ENCODE measurements at regions not wholly inside any gene's neighbourhood (a gene's known extent, or its start where the extent isn't known, plus 50 kb on each side); places are given as distances from the start of the nearest gene placed in this dataset.
A peak's percentile ranks its signal among the peaks of the same experiment; 100 is the strongest.

DNA sequence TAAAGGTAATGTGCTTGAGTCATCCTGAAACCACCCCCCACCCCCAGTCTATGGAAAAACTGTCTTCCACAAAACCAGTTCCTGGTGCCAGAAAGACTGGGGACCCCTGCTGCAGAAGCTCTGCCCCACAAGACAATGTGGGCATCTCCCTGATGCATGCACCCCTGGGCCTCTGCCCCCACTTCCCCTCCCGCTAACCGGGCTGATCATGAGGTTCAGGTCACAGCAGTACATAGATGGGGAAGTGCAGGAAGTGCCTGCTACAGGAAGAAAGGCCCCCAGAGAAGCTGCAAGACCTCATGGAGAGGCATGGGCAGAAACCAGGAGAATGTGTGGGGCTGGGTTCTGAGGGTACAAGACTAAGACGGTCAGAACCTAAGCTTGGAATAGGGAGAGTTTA is 243.4 kb upstream of the ID2 start:
- no peak overlapping the region for H3K4me3 ChIP-seq
- DNase-seq (peak in 1 of 2 donors; percentile 25), ATAC-seq (no peak)
- no peaks in the 10 kb centered on the region for H3K9me3 ChIP-seq
- intact Hi-C loops (cut with DNase I; ENCODE audit: low total_unique reads) (loop anchor here (5.0 kb wide), 1 partner anchor 869 kb away; no protein-coding TSS in a partner anchor), in situ Hi-C loops (cut with MboI; ENCODE audit: low sequenced_read_pairs in 4 of 4) (no loop called here)
- TF ChIP-seq CTCF (IDR thresholded peaks at IDR 0.05 in 4 of 5, conservative IDR thresholded peaks at IDR 0.05 in 1 of 5) = no peak
- no peak for TF ChIP-seq POLR2A (IDR thresholded peaks at IDR 0.05)
- H3K27me3 ChIP-seq = no peaks in the 10 kb centered on the region
- peaks cover 0 to 4% of the 10 kb centered on the region in 2 donors for H3K4me1 ChIP-seq
- no peaks in the 10 kb centered on the region for H3K36me3 ChIP-seq
- H3K27ac ChIP-seq = no peak overlapping the region

DNA sequence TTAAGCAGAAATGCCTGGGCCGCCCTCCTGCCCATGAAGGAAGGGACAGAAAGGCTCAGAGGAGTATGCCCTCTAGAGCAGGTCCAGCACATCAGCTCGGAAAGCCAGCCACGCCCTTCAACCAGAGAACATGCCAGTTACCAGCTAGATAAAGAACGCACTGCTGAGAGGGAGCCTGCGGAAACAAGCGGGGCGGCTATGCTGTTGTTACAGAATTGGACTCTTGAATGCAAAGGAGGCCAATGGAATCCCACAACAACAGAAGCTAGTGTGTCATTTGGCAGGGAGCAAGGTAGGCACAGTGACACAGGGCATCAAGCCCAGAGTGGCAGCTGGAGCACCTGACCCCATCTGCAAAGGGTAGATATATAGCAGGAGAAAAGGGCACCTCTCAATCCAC is 242.9 kb upstream of the ID2 start:
- intact Hi-C loops (cut with DNase I; ENCODE audit: low total_unique reads) = loop anchor here (5.0 kb wide), 1 partner anchor 868 kb away; no protein-coding TSS in a partner anchor
- no peak for DNase-seq

DNA sequence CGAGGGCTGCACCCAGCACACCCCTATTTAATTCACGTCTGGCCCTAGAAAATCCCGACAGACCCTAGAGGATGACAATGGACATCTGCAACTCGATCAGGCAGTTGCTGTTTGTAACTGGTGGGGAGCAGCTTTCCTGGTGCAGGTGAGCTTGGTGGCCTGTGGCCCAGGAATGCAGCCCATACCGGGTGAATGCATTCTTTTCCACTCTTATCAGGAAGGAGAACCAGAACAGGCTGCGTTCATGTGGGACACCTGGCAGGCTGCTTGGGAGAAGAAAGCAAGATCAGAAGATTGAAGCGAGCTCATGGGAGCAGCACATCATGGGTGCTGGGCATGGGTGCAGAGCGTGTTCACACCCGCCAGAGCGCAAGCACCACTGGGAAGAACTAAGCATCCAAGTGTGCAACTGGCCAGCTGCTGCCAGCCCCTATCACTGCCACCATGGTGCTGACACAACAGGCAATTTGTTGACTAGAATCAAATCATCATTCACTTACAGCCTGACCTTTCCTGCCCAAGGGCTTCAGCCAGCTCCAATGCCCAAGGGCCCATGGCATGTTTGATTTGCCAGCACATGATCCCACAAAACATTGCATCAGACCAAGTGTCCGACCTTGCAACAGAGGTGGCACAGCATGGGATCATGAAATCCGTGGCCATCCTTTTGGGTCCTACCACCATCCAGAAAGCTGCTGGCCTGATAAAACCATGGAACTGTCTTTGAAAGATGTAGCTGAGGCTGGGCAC is 241.7 kb upstream of the ID2 start:
- Histone ChIP-seq H3K9me3 (no peaks in the 10 kb centered on the region), H3K36me3 (no peaks in the 10 kb centered on the region), H3K27me3 (no peaks in the 10 kb centered on the region), H3K27ac (no peak overlapping the region), H3K4me1 (peaks cover 0 to 4% of the 10 kb centered on the region in 2 donors), H3K4me3 (no peak overlapping the region)
- no peak for DNase-seq
- intact Hi-C loops (cut with DNase I; ENCODE audit: low total_unique reads) (no loop called here), in situ Hi-C loops (cut with MboI; ENCODE audit: low sequenced_read_pairs in 4 of 4) (no loop called here)
- no peak for TF ChIP-seq POLR2A (IDR thresholded peaks at IDR 0.05)
- no peak for TF ChIP-seq CTCF (IDR thresholded peaks at IDR 0.05 in 4 of 5, conservative IDR thresholded peaks at IDR 0.05 in 1 of 5)
- no peak for ATAC-seq

More for the DNA sequence above, 242.9 kb upstream of the ID2 start:
- TF ChIP-seq CTCF (IDR thresholded peaks at IDR 0.05 in 4 of 5, conservative IDR thresholded peaks at IDR 0.05 in 1 of 5) = no peak
- TF ChIP-seq POLR2A (IDR thresholded peaks at IDR 0.05) = no peak
- H3K27me3 ChIP-seq = no peaks in the 10 kb centered on the region
- no peaks in the 10 kb centered on the region for H3K9me3 ChIP-seq
- no peaks in the 10 kb centered on the region for H3K36me3 ChIP-seq
- peaks cover 0 to 4% of the 10 kb centered on the region in 2 donors for H3K4me1 ChIP-seq
- peak in 1 of 2 donors; percentile 62 for ATAC-seq
- in situ Hi-C loops (cut with MboI; ENCODE audit: low sequenced_read_pairs in 4 of 4) = no loop called here
- no peak overlapping the region for H3K4me3 ChIP-seq
- no peak overlapping the region for H3K27ac ChIP-seq

DNA sequence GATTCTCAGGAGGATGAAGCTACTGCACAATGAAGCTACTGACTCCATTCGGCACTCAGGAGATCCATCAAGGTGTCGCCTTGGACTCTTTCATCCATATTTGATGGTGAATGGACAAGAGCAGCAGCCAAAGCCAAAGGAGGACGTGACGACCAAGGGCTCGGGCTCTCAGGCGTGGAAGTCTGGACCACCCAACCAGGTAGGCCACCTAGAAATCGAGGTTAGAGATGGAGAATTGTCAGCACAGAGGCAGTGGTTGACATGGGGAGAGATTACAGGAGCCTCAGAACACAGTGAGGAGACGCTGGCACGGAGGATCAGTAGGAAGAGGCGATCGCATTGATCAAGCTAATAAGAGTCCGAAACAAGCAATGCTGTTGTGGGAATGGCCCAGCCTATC is 240.5 kb upstream of the ID2 start:
- TF ChIP-seq CTCF (IDR thresholded peaks at IDR 0.05 in 4 of 5, conservative IDR thresholded peaks at IDR 0.05 in 1 of 5) = no peak
- TF ChIP-seq POLR2A (IDR thresholded peaks at IDR 0.05) = no peak
- no peaks in the 10 kb centered on the region for H3K36me3 ChIP-seq

More for the DNA sequence above, 240.5 kb upstream of the ID2 start:
- no peak overlapping the region for H3K27ac ChIP-seq
- DNase-seq (no peak), ATAC-seq (no peak)
- no peak overlapping the region for H3K4me3 ChIP-seq
- no peaks in the 10 kb centered on the region for H3K27me3 ChIP-seq
- intact Hi-C loops (cut with DNase I; ENCODE audit: low total_unique reads) (no loop called here), in situ Hi-C loops (cut with MboI; ENCODE audit: low sequenced_read_pairs in 4 of 4) (no loop called here)
- H3K9me3 ChIP-seq = no peaks in the 10 kb centered on the region
- H3K4me1 ChIP-seq = peaks cover 0 to 4% of the 10 kb centered on the region in 2 donors
